CD4-positive, alpha-beta T cell (primary cell): ENCODE measurements at regions not wholly inside any gene's neighbourhood (a gene's known extent, or its start where the extent isn't known, plus 50 kb on each side); places are given as distances from the start of the nearest gene placed in this dataset.

ENCODE experiments used
- ATAC-seq: fragments of 200-7000 bp; cut with Tn5 transposase; one replicate; pipeline ENCODE4 v1.10.0; 2022; ENCODE audit warnings: mild to moderate bottlenecking; ENCODE audit not compliant: poor library complexity
- CTCF ChIA-PET: fragments of 350-600 bp; sonication (Branson Sonifier 250); formaldehyde crosslinking; loops from one replicate; lab custom pipeline; 2021; ENCODE audit warnings: antibody characterized with exemption, inconsistent platforms; lab: Charles Lee
- POLR2A ChIA-PET: fragments of 350-600 bp; sonication (Branson Sonifier 250); formaldehyde crosslinking; loops from one replicate; lab custom pipeline; 2021; ENCODE audit warnings: antibody characterized with exemption, inconsistent platforms; lab: Charles Lee
- DNase-seq, 14 experiments: peaks; one replicate each; pipeline ENCODE4 v3.0.0-alpha.2; 2013 to 2020; ENCODE audit warnings: mixed read lengths in 2 of 14
- H3K27ac ChIP-seq, 2 donors: one replicate each; pipeline versions ENCODE4 v1.5.1 to v1.7.0; 2013; ENCODE audit warnings: low read length in 2 of 2, low read depth in 1 of 2, mild to moderate bottlenecking in 1 of 2
- H3K27me3 ChIP-seq, 2 experiments: 1 replicate in 1 of 2; 2 replicates in 1 of 2; pipeline versions ENCODE4 v1.6.1 to v1.7.0; 2013; ENCODE audit warnings: low read length in 2 of 2, control low read depth in 1 of 2, mild to moderate bottlenecking in 1 of 2, moderate library complexity in 1 of 2; ENCODE audit not compliant: insufficient read depth in 2 of 2, control insufficient read depth in 1 of 2
- H3K36me3 ChIP-seq: one replicate; pipeline ENCODE4 v1.6.1; 2013; ENCODE audit warnings: low read length, control low read depth; ENCODE audit not compliant: insufficient read depth
- H3K4me1 ChIP-seq: one replicate; pipeline ENCODE4 v1.6.1; 2013; ENCODE audit warnings: low read length, control low read depth; ENCODE audit not compliant: insufficient read depth
- H3K4me3 ChIP-seq: one replicate; pipeline ENCODE4 v1.5.1; 2013; ENCODE audit warnings: mild to moderate bottlenecking, low read length, moderate library complexity
- H3K9me3 ChIP-seq, 2 experiments: 1 replicate in 1 of 2; 2 replicates in 1 of 2; pipeline versions ENCODE4 v1.6.1 to v1.7.0; 2013; ENCODE audit warnings: low read length in 2 of 2, mild to moderate bottlenecking in 2 of 2, control low read depth in 1 of 2, moderate library complexity in 1 of 2; ENCODE audit not compliant: control insufficient read depth in 1 of 2, insufficient read depth in 1 of 2
- H3K27ac Mint-ChIP-seq: one replicate; pipeline ENCODE4 v1.8.0; 2020; ENCODE audit warnings: mixed read lengths
- H3K27me3 Mint-ChIP-seq: one replicate; pipeline ENCODE4 v1.8.0; 2021; ENCODE audit warnings: mixed read lengths
- H3K36me3 Mint-ChIP-seq: one replicate; pipeline ENCODE4 v1.8.0; 2021; ENCODE audit warnings: low read depth, mixed read lengths
- H3K4me1 Mint-ChIP-seq: one replicate; pipeline ENCODE4 v1.8.0; 2021; ENCODE audit warnings: low read depth, mixed read lengths
- H3K4me3 Mint-ChIP-seq: one replicate; pipeline ENCODE4 v1.8.0; 2020; ENCODE audit warnings: mild to moderate bottlenecking, mixed read lengths
- H3K9me3 Mint-ChIP-seq: one replicate; pipeline ENCODE4 v1.8.0; 2020; ENCODE audit warnings: mixed read lengths
- intact Hi-C, 2 experiments: fragments of 100-400 bp; cut with DNase I in 1 of 2; cut with micrococcal nuclease in 1 of 2; formaldehyde crosslinking; loops; one replicate each; pipeline versions ENCODE4 v1.15.1 to v1.9.0; 2023 to 2025; cut with DNase I, micrococcal nuclease
- TF ChIP-seq, protein P1 (sequence below): fragments of 200-600 bp; IDR thresholded peaks from one replicate; pipeline ENCODE4 v1.8.0; 2022; ENCODE audit warnings: antibody characterized with exemption, mild to moderate bottlenecking

DNA sequence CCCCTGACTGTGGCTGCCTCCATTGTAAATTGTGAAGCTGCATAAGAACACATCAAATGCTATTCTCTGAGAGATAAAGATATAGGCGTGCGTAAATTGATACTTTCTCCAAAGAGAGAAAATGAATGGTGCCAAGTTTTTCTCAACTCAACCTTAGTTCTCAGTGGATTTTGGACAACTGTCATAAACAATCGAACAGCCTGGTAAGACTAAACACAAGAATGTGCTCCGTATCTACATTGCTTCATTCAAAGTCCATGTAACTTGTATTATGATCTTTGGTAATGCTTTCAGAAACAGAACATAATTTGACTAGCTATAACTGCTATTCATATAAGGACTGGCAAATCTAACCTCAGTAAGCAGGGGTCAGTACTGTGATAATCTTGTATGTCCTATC lies 429.1 kb downstream of the SEMA3D start:
- TF ChIP-seq, protein P1, sequence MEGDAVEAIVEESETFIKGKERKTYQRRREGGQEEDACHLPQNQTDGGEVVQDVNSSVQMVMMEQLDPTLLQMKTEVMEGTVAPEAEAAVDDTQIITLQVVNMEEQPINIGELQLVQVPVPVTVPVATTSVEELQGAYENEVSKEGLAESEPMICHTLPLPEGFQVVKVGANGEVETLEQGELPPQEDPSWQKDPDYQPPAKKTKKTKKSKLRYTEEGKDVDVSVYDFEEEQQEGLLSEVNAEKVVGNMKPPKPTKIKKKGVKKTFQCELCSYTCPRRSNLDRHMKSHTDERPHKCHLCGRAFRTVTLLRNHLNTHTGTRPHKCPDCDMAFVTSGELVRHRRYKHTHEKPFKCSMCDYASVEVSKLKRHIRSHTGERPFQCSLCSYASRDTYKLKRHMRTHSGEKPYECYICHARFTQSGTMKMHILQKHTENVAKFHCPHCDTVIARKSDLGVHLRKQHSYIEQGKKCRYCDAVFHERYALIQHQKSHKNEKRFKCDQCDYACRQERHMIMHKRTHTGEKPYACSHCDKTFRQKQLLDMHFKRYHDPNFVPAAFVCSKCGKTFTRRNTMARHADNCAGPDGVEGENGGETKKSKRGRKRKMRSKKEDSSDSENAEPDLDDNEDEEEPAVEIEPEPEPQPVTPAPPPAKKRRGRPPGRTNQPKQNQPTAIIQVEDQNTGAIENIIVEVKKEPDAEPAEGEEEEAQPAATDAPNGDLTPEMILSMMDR, result no peak
- Mint-ChIP-seq H3K27ac (no peak overlapping the region), H3K36me3 (no peaks in the 10 kb centered on the region), H3K4me3 (no peak overlapping the region), H3K9me3 (no peaks in the 10 kb centered on the region), H3K4me1 (no peaks in the 10 kb centered on the region), H3K27me3 (no peaks in the 10 kb centered on the region)
- H3K27ac ChIP-seq, result no peak overlapping the region
- ChIA-PET POLR2A (no interaction called here), CTCF (no interaction called here)
- no peaks in the 10 kb centered on the region for H3K27me3 ChIP-seq
- no peak for ATAC-seq
- H3K4me1 ChIP-seq, result no peaks in the 10 kb centered on the region
- no peak for DNase-seq
- intact Hi-C loops, result no loop called here
- peaks cover 0 to 3% of the 10 kb centered on the region in 2 experiments for H3K9me3 ChIP-seq
- no peaks in the 10 kb centered on the region for H3K36me3 ChIP-seq
- no peak overlapping the region for H3K4me3 ChIP-seq

DNA sequence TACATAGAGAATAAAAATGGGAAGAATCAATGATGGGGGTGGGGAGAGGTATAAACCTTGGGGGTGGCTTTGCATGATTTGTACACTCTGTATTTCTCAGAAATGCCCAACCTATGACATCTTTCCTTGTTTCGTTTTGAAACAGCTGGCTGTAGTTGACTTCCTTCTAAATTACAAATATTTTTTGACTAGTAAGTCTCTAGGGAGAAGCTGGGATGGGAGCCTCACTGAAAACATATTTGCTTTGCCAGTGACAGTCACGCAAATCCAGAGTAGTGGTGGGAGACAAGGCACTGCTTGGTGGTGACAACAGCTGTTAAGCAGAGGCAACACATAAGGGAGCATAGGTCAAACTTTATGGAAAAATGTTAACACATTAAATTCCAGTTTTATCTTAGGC lies 440.5 kb downstream of the SEMA3D start:
- intact Hi-C loops, result no loop called here
- H3K27ac Mint-ChIP-seq, result no peak overlapping the region
- Histone ChIP-seq H3K27ac (no peak overlapping the region), H3K4me1 (no peaks in the 10 kb centered on the region), H3K9me3 (peaks cover 0 to 13% of the 10 kb centered on the region in 2 experiments), H3K4me3 (no peak overlapping the region), H3K36me3 (no peaks in the 10 kb centered on the region), H3K27me3 (no peaks in the 10 kb centered on the region)
- H3K36me3 Mint-ChIP-seq, result no peaks in the 10 kb centered on the region
- H3K27me3 Mint-ChIP-seq, result peaks cover 3% of the 10 kb centered on the region
- ChIA-PET POLR2A (no interaction called here), CTCF (no interaction called here)
- ATAC-seq (no peak), DNase-seq (no peak)
- TF ChIP-seq, protein P1, result no peak
- H3K4me1 Mint-ChIP-seq, result no peaks in the 10 kb centered on the region
- no peaks in the 10 kb centered on the region for H3K9me3 Mint-ChIP-seq
- H3K4me3 Mint-ChIP-seq, result no peak overlapping the region

DNA sequence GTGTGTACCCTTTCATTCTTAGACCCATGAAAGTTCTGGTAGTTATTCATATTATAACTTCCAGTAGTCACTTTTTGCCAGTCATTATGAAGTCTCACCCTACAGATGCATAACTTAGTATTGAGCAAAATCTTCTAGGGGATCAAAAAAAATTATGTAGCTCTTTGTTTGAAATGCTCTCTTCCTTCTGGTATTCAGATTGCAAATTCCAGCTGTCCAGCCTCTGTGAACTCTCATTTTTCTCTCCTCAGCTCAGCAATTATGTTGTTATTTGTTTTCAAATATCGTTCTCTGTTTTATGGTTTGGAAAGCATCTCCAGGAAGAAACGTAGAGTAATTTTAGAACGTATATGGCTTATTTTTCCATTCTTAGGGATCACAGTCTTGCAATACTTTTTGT lies 442.5 kb downstream of the SEMA3D start:
- Mint-ChIP-seq H3K4me3 (no peak overlapping the region), H3K27ac (no peak overlapping the region), H3K9me3 (no peaks in the 10 kb centered on the region), H3K27me3 (peaks cover 3% of the 10 kb centered on the region), H3K4me1 (no peaks in the 10 kb centered on the region), H3K36me3 (no peaks in the 10 kb centered on the region)
- POLR2A ChIA-PET, result no interaction called here
- intact Hi-C loops, result no loop called here
- Histone ChIP-seq H3K36me3 (no peaks in the 10 kb centered on the region), H3K4me1 (no peaks in the 10 kb centered on the region), H3K4me3 (no peak overlapping the region), H3K27ac (no peak overlapping the region), H3K9me3 (peaks cover 0 to 9% of the 10 kb centered on the region in 2 experiments), H3K27me3 (no peaks in the 10 kb centered on the region)
- no peak for ATAC-seq
- no peak for DNase-seq
- TF ChIP-seq, protein P1, result no peak
- CTCF ChIA-PET, result no interaction called here
